HCT116 (cell line): ENCODE measurements at regions not wholly inside any gene's neighbourhood (a gene's known extent, or its start where the extent isn't known, plus 50 kb on each side); places are given as distances from the start of the nearest gene placed in this dataset.

Experiments used
- ATAC-seq: fragments of 200-7000 bp; cut with Tn5 transposase; 2 replicates; pipeline ENCODE4 v1.9.1; 2020; ENCODE audit warnings: mild to moderate bottlenecking, moderate library complexity
- BruUV-seq: library from RNA; stranded (reverse); fragments of 400-500 nt; replicated peaks from 2 replicates; lab custom pipeline; 2021; lab: Mats Ljungman, UMichigan
- CTCF ChIA-PET: fragments of 300-600 bp; sonication (Branson Sonifier 250); formaldehyde crosslinking; loops from one replicate; lab custom pipeline; 2021; ENCODE audit warnings: antibody characterized with exemption; lab: Charles Lee
- POLR2A ChIA-PET: fragments of 300-600, 350-600 bp; sonication (Branson Sonifier 250); formaldehyde crosslinking; loops from one replicate; lab custom pipeline; 2021; ENCODE audit warnings: antibody characterized with exemption; lab: Charles Lee
- RAD21 ChIA-PET, 2 experiments: fragments of 300-600 bp; sonication (Branson Sonifier 250); formaldehyde crosslinking; loops; one replicate each; lab custom pipeline; 2023; ENCODE audit warnings: low total read pairs in 2 of 2; ENCODE audit not compliant: uncharacterized antibody in 2 of 2, unreplicated experiment in 2 of 2, low non-redundant PET in 1 of 2; lab: Charles Lee
- DNase-seq: peaks from one replicate; pipeline ENCODE4 v3.0.0-alpha.2; 2010; ENCODE audit warnings: low read depth, low spot score
- H2AFZ ChIP-seq: fragments of 200-600 bp; shearing (Covaris generic), sonication (generic); 2 replicates; pipeline ENCODE4 v1.6.1; 2017; ENCODE audit warnings: low read depth, mixed run types, mixed read lengths, antibody characterized with exemption, low read length; ENCODE audit not compliant: poor library complexity, severe bottlenecking
- H3K27ac ChIP-seq: 2 replicates; pipeline ENCODE4 v1.5.1; 2012; ENCODE audit warnings: low read depth, low read length
- H3K27me3 ChIP-seq: fragments of 200-600 bp; sonication (generic); 2 replicates; pipeline ENCODE4 v1.6.1; 2016; ENCODE audit warnings: mixed run types, low read length, mixed read lengths; ENCODE audit not compliant: insufficient read depth
- H3K36me3 ChIP-seq, 2 experiments: fragments of 200-500 bp in 1 of 2; fragments of 200-600 bp in 1 of 2; sonication (Bioruptor generic) in 1 of 2; sonication (generic) in 1 of 2; 2 replicates each; pipeline versions ENCODE4 v1.5.1 to v1.6.1; 2014 to 2016; ENCODE audit warnings: low read length in 2 of 2, inconsistent platforms in 1 of 2, mixed read lengths in 1 of 2, mixed run types in 1 of 2; ENCODE audit not compliant: insufficient read depth in 2 of 2, control insufficient read depth in 1 of 2
- H3K4me1 ChIP-seq, 2 experiments: fragments of 200-600 bp in 1 of 2; sonication (generic) in 1 of 2; 2 replicates each; pipeline versions ENCODE4 v1.5.1 to v1.6.1; 2012 to 2017; ENCODE audit warnings: low read length in 2 of 2, inconsistent platforms in 1 of 2, mild to moderate bottlenecking in 1 of 2, mixed read lengths in 1 of 2, mixed run types in 1 of 2, moderate library complexity in 1 of 2; ENCODE audit not compliant: insufficient read depth in 2 of 2, control insufficient read depth in 1 of 2
- H3K4me2 ChIP-seq: fragments of 200-600 bp; sonication (generic); 2 replicates; pipeline ENCODE4 v1.6.1; 2017; ENCODE audit warnings: mixed run types, low read length, mixed read lengths
- H3K4me3 ChIP-seq, 2 experiments: fragments of 200-600 bp in 1 of 2; sonication (generic) in 1 of 2; replicated peaks in 1 of 2; 2 replicates each; pipeline ENCODE4 v1.5.1; 2011 to 2016; ENCODE audit warnings: low read length in 2 of 2, control low read depth in 1 of 2, low read depth in 1 of 2, mild to moderate bottlenecking in 1 of 2, mixed read lengths in 1 of 2, mixed run types in 1 of 2
- H3K79me2 ChIP-seq: fragments of 200-600 bp; sonication (generic); 2 replicates; pipeline ENCODE4 v1.6.1; 2017; ENCODE audit warnings: mild to moderate bottlenecking, mixed run types, low read length, moderate library complexity, mixed read lengths; ENCODE audit not compliant: insufficient read depth
- H3K9ac ChIP-seq: fragments of 200-600 bp; sonication (generic); 2 replicates; pipeline ENCODE4 v1.6.1; 2016; ENCODE audit warnings: low read length, mixed read lengths
- H3K9me2 ChIP-seq: fragments of 200-600 bp; sonication (generic), shearing (Covaris generic); 2 replicates; pipeline ENCODE4 v1.6.1; 2017; ENCODE audit warnings: mixed run types, mild to moderate bottlenecking, moderate library complexity; ENCODE audit not compliant: insufficient read depth
- H3K9me3 ChIP-seq, 2 experiments: fragments of 200-500 bp in 1 of 2; fragments of 200-600 bp in 1 of 2; sonication (Bioruptor generic) in 1 of 2; sonication (generic) in 1 of 2; 2 replicates each; pipeline ENCODE4 v1.6.1; 2014 to 2017; ENCODE audit warnings: low read length in 2 of 2, mixed read lengths in 2 of 2, inconsistent platforms in 1 of 2, low read depth in 1 of 2, mild to moderate bottlenecking in 1 of 2, mixed run types in 1 of 2, moderate library complexity in 1 of 2; ENCODE audit not compliant: control insufficient read depth in 1 of 2, insufficient read depth in 1 of 2
- H4K20me1 ChIP-seq: fragments of 200-600 bp; sonication (generic), shearing (Covaris generic); 2 replicates; pipeline ENCODE4 v1.6.1; 2017; ENCODE audit warnings: mixed run types, mild to moderate bottlenecking, moderate library complexity; ENCODE audit not compliant: insufficient read depth
- ATF3 ChIP-seq: IDR thresholded peaks from 2 replicates; pipeline ENCODE4 v1.6.1; 2012
- CBX3 ChIP-seq: IDR thresholded peaks from 2 replicates; pipeline ENCODE4 v1.6.1; 2012; ENCODE audit warnings: low read depth
- CEBPB ChIP-seq: IDR thresholded peaks from 2 replicates; pipeline ENCODE4 v1.6.1; 2012; ENCODE audit warnings: low read depth
- CTCF ChIP-seq, 3 experiments: fragments of 200-600 bp in 1 of 3; sonication (generic) in 1 of 3; IDR thresholded peaks in 2 of 3; conservative IDR thresholded peaks in 1 of 3; 2 replicates each; pipeline ENCODE4 v1.5.1; 2012 to 2017; ENCODE audit warnings: low read depth in 2 of 3, low read length in 2 of 3, antibody characterized with exemption in 1 of 3, borderline replicate concordance in 1 of 3, control low read depth in 1 of 3, mild to moderate bottlenecking in 1 of 3, mixed read lengths in 1 of 3, mixed run types in 1 of 3, moderate library complexity in 1 of 3; ENCODE audit not compliant: insufficient read depth in 1 of 3
- EGR1 ChIP-seq: IDR thresholded peaks from 2 replicates; pipeline ENCODE4 v1.6.1; 2012; ENCODE audit warnings: low read depth
- ELF1 ChIP-seq: IDR thresholded peaks from 2 replicates; pipeline ENCODE4 v1.6.1; 2012; ENCODE audit warnings: low read depth, borderline replicate concordance
- EZH2 ChIP-seq: fragments of 200-600 bp; sonication (generic); IDR thresholded peaks from 2 replicates; pipeline ENCODE4 v1.6.1; 2017; ENCODE audit warnings: antibody characterized with exemption, mixed run types
- JUND ChIP-seq: IDR thresholded peaks from 2 replicates; pipeline ENCODE4 v1.6.1; 2012
- MAX ChIP-seq: IDR thresholded peaks from 2 replicates; pipeline ENCODE4 v1.6.1; 2012
- POLR2A ChIP-seq: IDR thresholded peaks from 2 replicates; pipeline ENCODE4 v1.7.0; 2011; ENCODE audit warnings: borderline replicate concordance; ENCODE audit not compliant: insufficient read depth, insufficient read length; ENCODE audit errors: extremely low read depth
- POLR2AphosphoS5 ChIP-seq: IDR thresholded peaks from 2 replicates; pipeline ENCODE4 v1.6.1; 2011; ENCODE audit warnings: mild to moderate bottlenecking, low read depth, low read length, moderate library complexity
- REST ChIP-seq: IDR thresholded peaks from 2 replicates; pipeline ENCODE4 v1.6.1; 2012; ENCODE audit warnings: low read depth
- SIN3A ChIP-seq: IDR thresholded peaks from 2 replicates; pipeline ENCODE4 v1.6.1; 2012; ENCODE audit warnings: low read depth
- SP1 ChIP-seq: IDR thresholded peaks from 2 replicates; pipeline ENCODE4 v1.6.1; 2012; ENCODE audit warnings: low read depth
- SRF ChIP-seq: IDR thresholded peaks from 2 replicates; pipeline ENCODE4 v1.6.1; 2012; ENCODE audit warnings: low read depth
- TCF7L2 ChIP-seq: IDR thresholded peaks from 2 replicates; pipeline ENCODE4 v1.7.0; 2011; ENCODE audit warnings: borderline replicate concordance, inconsistent platforms; ENCODE audit not compliant: insufficient read depth, insufficient read length; ENCODE audit errors: extremely low read depth
- ZFX ChIP-seq: fragments of 450-650 bp; IDR thresholded peaks from 2 replicates; pipeline ENCODE4 v1.6.1; 2017
- intact Hi-C: fragments of 100-400 bp; cut with micrococcal nuclease; formaldehyde crosslinking; loops from 2 replicates; pipeline ENCODE4 v1.10.0; 2022

- no peak for TF ChIP-seq CEBPB
- no peak for TF ChIP-seq JUND
- no peak for TF ChIP-seq ELF1
- TF ChIP-seq POLR2A = no peak
- TF ChIP-seq, all 23 proteins: peak for 0
These were observed 121.5 kb upstream of the PDE1A start (continued) for GRCh38 chr2:182548031-182548950.

- RAD21 ChIA-PET = no interaction called here
- POLR2A ChIA-PET = no interaction called here
- no peak overlapping the region for H3K9ac ChIP-seq
- H4K20me1 ChIP-seq = no peaks in the 10 kb centered on the region
- H3K27me3 ChIP-seq = no peaks in the 10 kb centered on the region
- intact Hi-C loops = no loop called here
- no peak overlapping the region for H3K4me2 ChIP-seq
- ATAC-seq = no peak
- no peaks in the 10 kb centered on the region for H3K36me3 ChIP-seq
- H3K4me3 ChIP-seq = no peak overlapping the region
- H2AFZ ChIP-seq = no peak overlapping the region
- no peaks in the 10 kb centered on the region for H3K9me2 ChIP-seq
- no TSS peak for BruUV-seq
- DNase-seq = no peak
- H3K9me3 ChIP-seq = no peaks in the 10 kb centered on the region
- H3K79me2 ChIP-seq = no peaks in the 10 kb centered on the region
- CTCF ChIA-PET = no interaction called here
- H3K27ac ChIP-seq = no peak overlapping the region
- no peaks in the 10 kb centered on the region for H3K4me1 ChIP-seq
- TF ChIP-seq CEBPB (no peak), SP1 (no peak), TCF7L2 (no peak), MAX (no peak), ELF1 (no peak), POLR2AphosphoS5 (no peak), POLR2A (no peak), ZFX (no peak), CTCF (IDR thresholded peaks at IDR 0.05 in 2 of 3, conservative IDR thresholded peaks at IDR 0.05 in 1 of 3; ENCODE audit: borderline replicate concordance in 1 of 3, insufficient read depth in 1 of 3, low read depth in 2 of 3, low read length in 2 of 3) (no peak), CBX3 (no peak), SIN3A (no peak), JUND (no peak), SRF (no peak), REST (no peak), EGR1 (no peak), EZH2 (no peak), ATF3 (no peak)
These were observed 123.4 kb upstream of the PDE1A start for GRCh38 chr2:182550234-182550633.
